HG03460 (cell line): ENCODE measurements at regions not wholly inside any gene's neighbourhood (a gene's known extent, or its start where the extent isn't known, plus 50 kb on each side); places are given as distances from the start of the nearest gene placed in this dataset.

Experiments
- ATAC-seq: cut with Tn5 transposase; IDR thresholded peaks from one replicate; pipeline ENCODE4 v1.9.1; 2021; ENCODE audit not compliant: unreplicated experiment

- ATAC-seq: no peak
These were observed 51.1 kb upstream of the BEGAIN start for GRCh38 chr14:100638211-100638855.

- no peak for ATAC-seq
These were observed 52.1 kb upstream of the BEGAIN start for GRCh38 chr14:100639280-100639679.

GRCh38 chr14:100640471-100641273, 53.5 kb upstream of the BEGAIN start:
- peak; percentile 98 for ATAC-seq

DNA sequence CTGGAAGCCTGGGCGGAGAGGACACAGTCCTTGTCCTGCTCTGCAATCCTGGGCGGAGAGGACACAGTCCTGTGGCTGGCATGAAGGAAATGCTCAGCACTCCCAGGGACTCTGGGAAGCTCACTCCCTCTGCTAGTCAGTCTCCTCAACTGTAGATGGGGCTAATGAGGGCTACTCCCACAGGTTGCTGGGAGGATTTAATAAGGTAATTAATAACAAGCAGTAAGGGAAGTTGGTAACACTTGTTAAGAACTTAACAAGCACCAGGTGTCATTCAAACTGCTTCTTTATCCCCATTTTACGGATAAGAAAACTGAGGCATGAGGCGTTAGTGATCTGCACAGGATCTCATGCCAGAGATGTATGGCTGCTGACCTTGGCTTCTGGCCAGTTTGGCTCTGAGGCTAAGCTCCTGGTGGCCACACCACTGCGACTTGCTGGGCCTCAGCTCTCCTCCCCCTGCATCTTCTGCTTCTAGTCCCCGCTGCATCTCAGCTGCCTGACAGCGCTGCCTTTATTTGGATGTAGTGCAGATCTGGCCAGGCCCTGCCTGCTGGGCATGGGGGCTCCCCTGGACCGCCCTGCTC, 54.1 kb upstream of the BEGAIN start:
- ATAC-seq: no peak

DNA sequence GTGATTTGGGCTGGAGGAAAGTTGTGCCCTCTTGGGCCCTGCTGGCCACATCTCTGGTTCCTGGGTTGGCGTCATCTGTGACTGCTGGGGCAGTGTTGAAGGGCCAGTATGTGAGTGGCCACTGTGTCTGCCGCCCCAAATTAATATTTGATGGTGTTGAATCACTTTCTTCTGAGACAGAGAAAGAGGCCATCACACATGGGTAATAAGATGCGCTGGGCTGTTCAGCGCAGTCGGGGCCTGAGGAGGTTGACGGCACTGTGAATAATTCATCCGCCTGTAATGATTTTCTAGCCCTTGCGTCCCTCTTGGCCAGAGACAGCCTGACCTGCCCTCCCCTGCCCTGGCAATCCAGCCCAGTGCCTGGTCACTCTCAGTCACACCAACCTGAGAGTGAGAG, 56.2 kb upstream of the BEGAIN start:
- no peak for ATAC-seq

GRCh38 chr14:100644383-100644782, 57.2 kb upstream of the BEGAIN start:
- no peak for ATAC-seq

GRCh38 chr14:100644784-100645183, 57.6 kb upstream of the BEGAIN start:
- no peak for ATAC-seq

GRCh38 chr14:100645196-100645981, 58.2 kb upstream of the BEGAIN start:
- no peak for ATAC-seq

- no peak for ATAC-seq
These were observed 58.7 kb upstream of the BEGAIN start for GRCh38 chr14:100645982-100646314.

DNA sequence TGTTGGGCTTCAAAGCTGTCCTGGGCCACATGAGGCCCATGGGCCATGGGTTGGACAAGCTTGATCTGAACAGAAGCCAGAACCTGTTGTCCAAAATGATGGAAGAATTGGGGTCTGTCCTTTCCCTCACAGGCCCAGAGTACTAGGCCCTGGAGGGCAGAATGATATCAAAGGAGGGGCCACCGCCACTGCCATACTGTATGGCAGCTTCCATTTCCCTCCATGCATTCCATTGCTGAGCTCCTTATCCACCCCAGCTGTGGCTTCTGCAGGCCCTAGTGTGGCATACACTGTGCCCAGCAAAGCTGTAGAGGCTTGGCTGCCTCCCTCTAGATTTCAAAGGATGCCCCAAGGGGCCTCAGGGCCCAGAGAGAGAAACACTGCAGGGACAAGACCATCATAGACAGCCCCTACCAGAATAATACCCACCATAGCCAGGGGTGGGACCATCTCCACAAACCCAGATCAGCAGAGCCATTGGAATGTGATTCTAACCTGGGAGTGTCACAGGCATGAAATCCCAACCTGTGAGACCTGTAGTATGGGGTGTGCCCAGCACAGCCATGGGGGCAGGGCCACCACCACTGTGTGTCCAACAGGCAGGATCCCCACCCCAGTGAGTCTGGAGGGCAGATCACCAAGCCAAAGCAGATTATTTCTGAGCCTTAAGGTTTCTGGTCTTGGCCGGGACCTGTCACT, 61.4 kb upstream of the BEGAIN start:
- ATAC-seq: no peak

- no peak for ATAC-seq
These were observed 61.9 kb upstream of the BEGAIN start for GRCh38 chr14:100649173-100649519.

- ATAC-seq: no peak
These were observed 64.8 kb upstream of the BEGAIN start for GRCh38 chr14:100651999-100652508.

DNA sequence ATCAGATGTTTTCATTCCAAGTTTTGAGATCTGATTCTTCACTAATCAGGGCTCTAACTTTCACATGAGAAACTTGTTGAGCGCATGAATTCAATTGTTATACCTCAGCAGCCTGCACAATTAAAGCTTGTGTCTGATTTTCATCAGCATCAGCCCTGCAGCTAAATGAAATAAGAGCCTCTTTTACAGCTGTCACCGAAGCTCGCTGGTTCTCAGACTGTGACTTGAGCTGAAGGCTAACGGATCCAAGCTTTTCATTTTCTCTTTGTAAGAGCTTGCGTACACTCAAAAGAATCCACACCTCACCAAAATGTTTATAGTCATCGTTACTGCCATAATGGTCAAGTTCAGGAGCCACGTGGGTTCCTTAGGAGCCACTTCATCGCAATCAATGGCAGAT, 65.5 kb upstream of the BEGAIN start:
- no peak for ATAC-seq

DNA sequence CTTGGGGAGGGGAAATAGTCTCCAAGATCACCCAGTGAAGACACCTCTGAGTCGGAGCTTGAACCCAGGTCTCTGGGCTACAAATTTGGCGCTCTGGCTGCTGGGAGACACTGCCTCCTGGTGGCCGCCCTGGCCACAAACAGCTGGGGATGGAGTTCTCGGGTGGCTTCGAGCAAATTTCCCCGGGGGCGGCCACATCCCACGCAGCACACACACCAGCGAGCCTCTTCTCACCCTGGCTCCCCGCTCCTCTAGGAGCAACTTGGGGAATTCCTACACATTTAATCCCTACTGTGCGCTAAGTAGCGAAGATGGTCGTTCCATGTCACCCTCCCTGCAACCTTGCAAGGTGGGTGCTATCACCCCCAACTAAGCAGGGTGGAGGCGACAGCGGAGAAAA, 66.2 kb upstream of the BEGAIN start:
- no peak for ATAC-seq

GRCh38 chr14:100654025-100654813, 67.0 kb upstream of the BEGAIN start:
- no peak for ATAC-seq

DNA sequence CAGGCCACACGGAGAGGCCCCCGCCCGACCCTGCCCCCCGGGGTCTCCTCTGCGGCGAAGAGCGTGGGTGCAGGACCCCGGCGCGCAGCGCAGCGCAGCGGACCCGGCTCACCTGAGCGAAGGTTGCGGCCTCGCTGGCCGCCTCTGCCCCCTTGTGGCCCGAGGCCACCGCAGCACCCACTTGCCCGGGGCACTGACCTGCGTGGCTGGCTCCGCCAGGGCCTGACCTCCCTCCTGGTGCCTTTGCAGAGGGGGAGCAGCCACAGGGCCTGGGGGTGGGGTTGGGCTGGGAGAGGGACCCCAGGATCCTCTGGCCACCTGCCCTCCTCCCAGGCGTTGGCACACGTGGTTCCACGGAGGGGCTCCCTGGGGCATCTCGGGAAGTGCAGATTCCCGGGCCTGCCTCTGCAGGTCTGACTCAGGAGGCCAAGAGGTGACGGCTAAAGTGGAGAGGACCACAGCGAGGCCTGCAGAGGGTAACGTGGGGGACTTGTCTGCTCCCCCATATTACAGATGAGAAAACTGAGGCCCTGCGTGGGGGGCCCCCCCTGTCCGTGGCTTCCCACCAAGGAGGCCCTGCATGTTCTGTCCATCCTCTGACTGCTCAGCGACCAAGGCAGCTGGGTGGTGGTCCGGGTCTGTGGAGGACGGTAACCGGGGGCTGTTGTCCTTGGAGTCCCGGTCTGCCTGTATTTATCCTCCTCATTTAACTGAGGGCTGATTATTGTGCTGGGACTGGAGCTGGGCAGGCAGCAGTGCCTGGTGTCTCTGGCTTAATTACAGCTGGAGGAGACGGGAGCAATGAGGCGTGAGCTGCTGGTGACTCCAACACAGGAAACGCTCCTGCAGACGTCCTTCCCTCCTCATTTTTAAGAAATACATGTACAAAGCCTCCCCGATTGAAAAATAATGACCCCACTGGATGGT, 67.9 kb upstream of the BEGAIN start:
- no peak for ATAC-seq

DNA sequence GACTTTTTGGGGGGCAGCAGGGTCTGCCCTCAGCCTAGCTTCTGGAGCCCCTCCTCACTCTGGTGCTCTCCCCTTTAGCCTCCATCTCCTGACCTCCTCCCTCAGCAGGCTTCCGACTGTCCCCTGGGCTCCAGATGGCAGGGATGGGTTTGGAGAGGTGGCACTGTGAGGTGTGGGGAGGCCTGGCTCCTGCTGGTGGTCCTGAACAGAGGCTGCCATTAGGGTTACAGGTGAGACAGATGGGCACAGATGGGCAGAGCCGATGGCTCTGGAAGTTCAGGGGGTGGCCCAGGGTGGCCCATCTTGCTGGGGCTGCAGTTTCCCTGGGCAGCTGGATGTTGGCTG, 68.5 kb upstream of the BEGAIN start:
- no peak for ATAC-seq

GRCh38 chr14:100656996-100657395, 69.7 kb upstream of the DLK1 start:
- ATAC-seq: no peak

DNA sequence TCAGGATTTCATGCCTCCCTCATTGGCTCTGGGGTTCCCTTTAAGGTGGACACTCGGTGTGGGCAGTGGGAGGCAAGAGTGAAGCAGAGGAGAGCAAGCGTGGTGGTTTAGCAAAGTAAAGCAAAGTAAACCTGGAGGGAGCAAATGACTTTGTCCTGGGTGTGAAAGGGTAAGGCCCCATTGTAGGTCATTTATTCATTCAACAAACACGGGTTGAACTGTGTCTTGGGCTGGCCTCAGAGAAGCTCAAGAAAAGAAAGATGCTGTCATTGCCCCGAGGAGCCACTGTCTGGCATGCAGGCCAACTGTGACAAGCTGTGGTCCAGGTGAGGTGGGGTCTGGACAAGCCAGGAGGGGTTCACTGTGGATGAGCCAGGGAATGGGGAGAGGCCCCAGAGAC, 68.9 kb upstream of the DLK1 start:
- ATAC-seq: no peak
